Inflammatory macrophage (primary cell): ENCODE measurements at regions not wholly inside any gene's neighbourhood (a gene's known extent, or its start where the extent isn't known, plus 50 kb on each side); places are given as distances from the start of the nearest gene placed in this dataset.

ENCODE experiments used
- DNase-seq, 2 donors: peaks; one replicate each; pipeline ENCODE4 v3.0.0-alpha.2; 2020 to 2022

- no peak for DNase-seq
Measured at GRCh38 chr6:102340311-102340710, 946.8 kb downstream of the GRIK2 start.

- DNase-seq: no peak
Measured at GRCh38 chr6:102333736-102334135, 940.2 kb downstream of the GRIK2 start.

- DNase-seq: no peak
Measured at GRCh38 chr6:102327697-102328225, 934.3 kb downstream of the GRIK2 start.

GRCh38 chr6:102313699-102314098, 920.2 kb downstream of the GRIK2 start:
- DNase-seq: no peak

GRCh38 chr6:102309700-102310099, 916.2 kb downstream of the GRIK2 start:
- DNase-seq: no peak

- DNase-seq: no peak
Measured at GRCh38 chr6:102300350-102300749, 906.8 kb downstream of the GRIK2 start.

- DNase-seq: no peak
Measured at GRCh38 chr6:102298051-102298450, 904.5 kb downstream of the GRIK2 start.
